Mucosa of descending colon (tissue), 3 donors: ENCODE measurements at regions not wholly inside any gene's neighbourhood (a gene's known extent, or its start where the extent isn't known, plus 50 kb on each side); places are given as distances from the start of the nearest gene placed in this dataset.
A peak's percentile ranks its signal among the peaks of the same experiment; 100 is the strongest.

Experiments
- ATAC-seq: fragments of 200-7000 bp; cut with Tn5 transposase; one replicate; pipeline ENCODE4 v1.9.1; 2020; ENCODE audit warnings: mild to moderate bottlenecking, moderate library complexity
- DNase-seq, 3 donors: peaks; one replicate each; pipeline ENCODE4 v3.0.0-alpha.2; 2020
- H3K36me3 ChIP-seq: fragments of 200-600 bp; one replicate; pipeline ENCODE4 v1.8.0; 2021; ENCODE audit warnings: low read depth, mild to moderate bottlenecking
- H3K4me1 ChIP-seq: fragments of 200-600 bp; one replicate; pipeline ENCODE4 v1.8.0; 2021; ENCODE audit warnings: low read depth, mild to moderate bottlenecking
- H3K4me3 ChIP-seq: fragments of 200-600 bp; one replicate; pipeline ENCODE4 v1.8.0; 2021; ENCODE audit warnings: mild to moderate bottlenecking
- H3K9me3 ChIP-seq: fragments of 200-600 bp; one replicate; pipeline ENCODE4 v1.8.0; 2021; ENCODE audit warnings: mild to moderate bottlenecking
- intact Hi-C, 2 donors: fragments of 100-400 bp; cut with DNase I in 1 of 2; cut with micrococcal nuclease in 1 of 2; formaldehyde crosslinking; loops; one replicate each; pipeline versions ENCODE4 v1.11.0 to v1.11.1; 2022; cut with DNase I, micrococcal nuclease
- TF ChIP-seq, protein P1 (sequence below): fragments of 200-600 bp; IDR thresholded peaks from one replicate; pipeline ENCODE4 v1.8.0; 2022; ENCODE audit warnings: antibody characterized with exemption, mild to moderate bottlenecking
- donor health status: DM: no; HTN: no; CAD: no; lungs with moderate emphysema.
- donor health status: DM: no; HTN: no; CAD: no.
- donor health status: DM: no; HTN: yes; CAD: no.

DNA sequence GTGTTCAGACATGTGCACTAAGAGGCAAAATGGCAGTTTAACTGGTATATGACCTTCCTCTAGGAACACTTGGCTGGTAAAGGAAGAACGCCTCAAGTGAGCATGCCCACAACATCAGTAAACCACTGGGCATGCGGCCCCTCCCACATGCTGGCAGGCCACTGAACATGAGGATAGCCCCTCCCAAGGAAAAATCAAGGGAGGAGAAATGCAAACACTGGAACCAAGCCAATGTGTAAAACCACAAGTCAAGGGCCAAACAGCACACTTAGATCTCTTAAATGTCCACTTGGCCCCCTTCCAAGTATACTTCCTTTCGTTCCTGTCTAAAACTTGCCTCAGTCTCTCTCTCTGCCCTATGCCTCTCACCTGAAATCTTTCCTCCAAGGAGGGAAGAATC is 980.8 kb downstream of the TSN start:
- ATAC-seq = peak; percentile 87

DNA sequence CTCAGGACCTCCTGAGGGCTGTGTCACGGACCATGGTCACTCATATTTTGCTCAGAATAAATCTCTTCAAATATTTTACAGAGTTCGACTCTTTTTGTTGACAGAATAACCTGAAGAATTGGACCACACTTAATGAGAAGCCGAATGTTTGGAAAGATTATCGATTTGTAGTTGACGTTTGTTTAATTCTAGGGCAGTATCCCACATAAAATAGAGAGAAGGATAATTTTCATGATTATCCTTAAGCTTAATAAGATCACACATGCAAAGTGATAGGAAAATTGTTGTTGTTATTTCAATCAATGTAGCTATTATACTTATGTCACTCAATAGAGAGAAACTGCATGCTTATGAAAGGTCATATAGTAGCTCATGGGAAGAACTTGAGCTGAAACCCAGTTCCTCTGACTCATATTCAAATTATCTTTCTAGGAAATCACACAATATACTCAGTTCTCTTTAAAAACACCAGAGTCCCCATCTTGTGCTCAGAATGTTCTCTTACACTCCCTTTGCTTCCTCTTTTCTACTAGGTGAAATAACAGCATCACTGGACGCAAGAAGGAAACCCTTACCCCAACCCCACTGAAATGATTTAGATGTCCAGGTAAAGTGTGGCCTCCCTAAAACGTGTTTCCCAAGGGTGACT is 982.1 kb downstream of the TSN start:
- TF ChIP-seq, protein P1, sequence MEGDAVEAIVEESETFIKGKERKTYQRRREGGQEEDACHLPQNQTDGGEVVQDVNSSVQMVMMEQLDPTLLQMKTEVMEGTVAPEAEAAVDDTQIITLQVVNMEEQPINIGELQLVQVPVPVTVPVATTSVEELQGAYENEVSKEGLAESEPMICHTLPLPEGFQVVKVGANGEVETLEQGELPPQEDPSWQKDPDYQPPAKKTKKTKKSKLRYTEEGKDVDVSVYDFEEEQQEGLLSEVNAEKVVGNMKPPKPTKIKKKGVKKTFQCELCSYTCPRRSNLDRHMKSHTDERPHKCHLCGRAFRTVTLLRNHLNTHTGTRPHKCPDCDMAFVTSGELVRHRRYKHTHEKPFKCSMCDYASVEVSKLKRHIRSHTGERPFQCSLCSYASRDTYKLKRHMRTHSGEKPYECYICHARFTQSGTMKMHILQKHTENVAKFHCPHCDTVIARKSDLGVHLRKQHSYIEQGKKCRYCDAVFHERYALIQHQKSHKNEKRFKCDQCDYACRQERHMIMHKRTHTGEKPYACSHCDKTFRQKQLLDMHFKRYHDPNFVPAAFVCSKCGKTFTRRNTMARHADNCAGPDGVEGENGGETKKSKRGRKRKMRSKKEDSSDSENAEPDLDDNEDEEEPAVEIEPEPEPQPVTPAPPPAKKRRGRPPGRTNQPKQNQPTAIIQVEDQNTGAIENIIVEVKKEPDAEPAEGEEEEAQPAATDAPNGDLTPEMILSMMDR = no peak
- Histone ChIP-seq H3K36me3 (no peaks in the 10 kb centered on the region), H3K9me3 (no peaks in the 10 kb centered on the region), H3K4me1 (no peaks in the 10 kb centered on the region), H3K4me3 (no peak overlapping the region)
- intact Hi-C loops = no loop called here
- DNase-seq (no peak), ATAC-seq (no peak)

More for the DNA sequence above, 980.8 kb downstream of the TSN start:
- peak; percentile 49 to 65 (median 60) for DNase-seq
- H3K36me3 ChIP-seq = no peaks in the 10 kb centered on the region
- H3K9me3 ChIP-seq = no peaks in the 10 kb centered on the region
- no peak overlapping the region for H3K4me3 ChIP-seq
- no peaks in the 10 kb centered on the region for H3K4me1 ChIP-seq
- intact Hi-C loops = no loop called here
- TF ChIP-seq, protein P1 = no peak

DNA sequence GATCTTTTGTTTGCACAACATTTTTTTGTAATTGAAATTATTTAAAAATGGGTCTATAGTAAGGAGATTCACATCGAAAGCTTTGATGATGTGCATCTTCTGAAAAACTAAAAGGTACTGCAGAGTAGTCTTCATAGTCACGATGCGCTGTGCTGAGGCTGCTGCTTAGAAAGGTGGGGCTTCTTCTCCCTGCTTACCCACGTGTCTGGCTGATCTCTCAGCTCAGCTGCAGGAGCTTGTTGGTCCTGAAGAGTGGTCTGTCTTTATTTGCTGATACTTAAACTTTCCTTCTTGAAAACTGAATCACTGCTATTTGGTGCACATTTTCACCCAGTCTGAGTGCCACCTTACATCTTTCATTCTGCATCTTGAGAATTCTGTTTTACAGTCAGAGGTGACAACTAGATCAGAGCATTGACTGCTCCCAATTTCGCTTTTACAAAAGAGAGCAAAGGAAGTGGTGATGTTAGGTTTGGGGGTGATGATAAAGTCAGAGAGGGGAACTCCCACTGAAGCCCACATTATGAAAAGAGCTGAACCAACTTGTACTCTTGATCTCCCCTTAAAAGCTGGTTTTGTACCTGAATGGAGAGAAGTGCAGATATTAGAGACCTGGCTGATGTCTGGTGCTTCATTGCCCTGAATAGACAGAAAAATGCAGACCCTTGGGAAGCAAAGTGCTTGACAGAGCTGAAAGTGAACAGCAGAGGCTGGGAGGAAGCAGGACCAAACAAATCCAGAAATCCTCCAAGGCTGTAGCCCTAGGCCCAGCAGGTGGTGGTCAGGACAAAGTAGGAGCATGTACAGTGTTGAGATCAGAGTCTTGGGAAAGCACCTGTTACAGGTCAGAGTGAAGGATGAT is 984.5 kb downstream of the TSN start:
- no peak overlapping the region for H3K4me3 ChIP-seq
- intact Hi-C loops = no loop called here
- TF ChIP-seq, protein P1 = no peak
- no peaks in the 10 kb centered on the region for H3K9me3 ChIP-seq
- DNase-seq (no peak), ATAC-seq (no peak)
- no peaks in the 10 kb centered on the region for H3K4me1 ChIP-seq
- no peaks in the 10 kb centered on the region for H3K36me3 ChIP-seq

DNA sequence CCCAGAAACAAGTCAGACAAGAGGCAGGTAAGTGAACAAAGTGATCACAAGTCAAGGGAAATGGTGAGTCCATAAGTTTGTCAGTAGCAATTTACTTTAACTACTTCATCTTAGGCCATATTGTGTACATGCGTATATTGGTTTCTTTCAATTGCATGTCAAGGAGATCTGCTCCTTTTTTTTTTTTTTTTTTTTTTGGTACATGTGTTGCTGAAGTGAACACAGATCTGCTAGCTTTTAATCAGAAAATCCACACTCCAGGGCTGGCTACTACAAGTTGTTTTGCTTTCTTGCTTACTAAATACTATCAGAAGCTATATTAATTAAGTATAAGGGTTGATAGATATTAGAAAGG is 985.1 kb downstream of the TSN start:
- no peaks in the 10 kb centered on the region for H3K4me1 ChIP-seq
- ATAC-seq (no peak), DNase-seq (no peak)
- TF ChIP-seq, protein P1 = no peak
- no peaks in the 10 kb centered on the region for H3K9me3 ChIP-seq
- H3K4me3 ChIP-seq = no peak overlapping the region
- no peaks in the 10 kb centered on the region for H3K36me3 ChIP-seq
- intact Hi-C loops = no loop called here

DNA sequence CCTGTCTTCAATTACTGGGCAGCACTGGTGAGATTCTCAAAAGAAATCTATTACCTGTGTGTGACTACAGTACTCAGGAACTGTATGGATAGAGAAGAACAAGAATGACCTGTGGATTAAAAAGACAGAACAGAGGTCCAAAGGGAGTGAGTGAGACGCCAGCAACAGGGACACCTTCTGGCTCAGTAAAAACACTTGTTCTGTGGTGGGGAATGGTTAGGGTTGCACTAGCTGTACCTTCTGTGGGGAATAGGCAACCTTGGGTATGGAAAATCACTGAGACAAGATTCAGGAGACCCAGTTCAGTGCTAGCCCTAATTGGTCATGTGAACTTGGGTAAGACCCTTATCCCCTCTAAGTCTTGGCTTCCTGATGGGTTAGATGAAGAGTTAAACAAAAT is 986.0 kb downstream of the TSN start:
- DNase-seq = no peak
- Histone ChIP-seq H3K4me1 (no peaks in the 10 kb centered on the region), H3K4me3 (no peak overlapping the region), H3K36me3 (no peaks in the 10 kb centered on the region), H3K9me3 (no peaks in the 10 kb centered on the region)
- TF ChIP-seq, protein P1 = no peak
- intact Hi-C loops = no loop called here
- ATAC-seq = no peak
